Liver (tissue), 8 donors: ENCODE measurements at regions not wholly inside any gene's neighbourhood (a gene's known extent, or its start where the extent isn't known, plus 50 kb on each side); places are given as distances from the start of the nearest gene placed in this dataset.

ENCODE experiments used
- DNase-seq: peaks from one replicate; pipeline ENCODE4 v3.0.0-alpha.2; 2017; ENCODE audit warnings: low spot score
- H3K27ac ChIP-seq, 2 donors: one replicate each; pipeline ENCODE4 v1.7.0; 2013; ENCODE audit warnings: inconsistent platforms in 2 of 2, low read length in 2 of 2, control low read depth in 1 of 2, low read depth in 1 of 2, mild to moderate bottlenecking in 1 of 2
- H3K27me3 ChIP-seq, 4 donors: one replicate each; pipeline versions ENCODE4 v1.6.1 to v1.7.0; 2013; ENCODE audit warnings: low read length in 3 of 4, inconsistent platforms in 1 of 4, mild to moderate bottlenecking in 1 of 4, moderate library complexity in 1 of 4; ENCODE audit not compliant: control insufficient read depth in 4 of 4, insufficient read depth in 4 of 4
- H3K36me3 ChIP-seq, 4 donors: one replicate each; pipeline versions ENCODE4 v1.6.1 to v1.7.0; 2013; ENCODE audit warnings: low read length in 3 of 4, mild to moderate bottlenecking in 3 of 4, low read depth in 1 of 4, moderate library complexity in 1 of 4; ENCODE audit not compliant: control insufficient read depth in 4 of 4, insufficient read depth in 3 of 4
- H3K4me1 ChIP-seq, 4 donors: one replicate each; pipeline versions ENCODE4 v1.6.1 to v1.7.0; 2013; ENCODE audit warnings: low read length in 3 of 4, mild to moderate bottlenecking in 3 of 4, moderate library complexity in 1 of 4; ENCODE audit not compliant: control insufficient read depth in 4 of 4, insufficient read depth in 4 of 4
- H3K4me3 ChIP-seq, 3 donors: one replicate each; pipeline versions ENCODE4 v1.6.1 to v1.7.0; 2013; ENCODE audit warnings: low read length in 3 of 3, control low read depth in 1 of 3, low read depth in 1 of 3, mild to moderate bottlenecking in 1 of 3
- H3K9ac ChIP-seq, 2 donors: one replicate each; pipeline ENCODE4 v1.7.0; 2013; ENCODE audit warnings: low read length in 2 of 2, mild to moderate bottlenecking in 2 of 2, moderate library complexity in 2 of 2, control low read depth in 1 of 2, low read depth in 1 of 2
- H3K9me3 ChIP-seq, 4 donors: one replicate each; pipeline versions ENCODE4 v1.6.1 to v1.7.0; 2013; ENCODE audit warnings: low read length in 3 of 4; ENCODE audit not compliant: control insufficient read depth in 4 of 4
- CTCF ChIP-seq: fragments of 150-350 bp; IDR thresholded peaks from 2 replicates; pipeline ENCODE4 v1.5.1; 2017; ENCODE audit warnings: improper control_type of control experiment, low read depth, low read length; ENCODE audit not compliant: missing input control
- EGR1 ChIP-seq, 2 donors: IDR thresholded peaks; 2 replicates each; pipeline ENCODE4 v1.6.1; 2016 to 2018; ENCODE audit warnings: antibody characterized with exemption in 2 of 2, low read depth in 2 of 2
- FOXA2 ChIP-seq: IDR thresholded peaks from 2 replicates; pipeline ENCODE4 v1.6.1; 2016; ENCODE audit warnings: antibody characterized with exemption
- GABPA ChIP-seq, 2 donors: IDR thresholded peaks in 1 of 2; conservative IDR thresholded peaks in 1 of 2; 2 replicates each; pipeline ENCODE4 v1.6.1; 2016; ENCODE audit warnings: antibody characterized with exemption in 2 of 2, mild to moderate bottlenecking in 1 of 2, moderate library complexity in 1 of 2
- HNF4G ChIP-seq: IDR thresholded peaks from 2 replicates; pipeline ENCODE4 v1.6.1; 2016; ENCODE audit warnings: antibody characterized with exemption
- JUND ChIP-seq, 2 donors: IDR thresholded peaks; 2 replicates each; pipeline ENCODE4 v1.6.1; 2016; ENCODE audit warnings: antibody characterized with exemption in 2 of 2
- MAX ChIP-seq: IDR thresholded peaks from 2 replicates; pipeline ENCODE4 v1.6.1; 2016; ENCODE audit warnings: antibody characterized with exemption
- NR2F2 ChIP-seq: IDR thresholded peaks from 2 replicates; pipeline ENCODE4 v1.6.1; 2016; ENCODE audit warnings: antibody characterized with exemption
- RAD21 ChIP-seq, 2 donors: IDR thresholded peaks; 2 replicates each; pipeline ENCODE4 v1.6.1; 2016; ENCODE audit warnings: antibody characterized with exemption in 2 of 2, mild to moderate bottlenecking in 2 of 2
- REST ChIP-seq: IDR thresholded peaks from 2 replicates; pipeline ENCODE4 v1.6.1; 2016; ENCODE audit warnings: antibody characterized with exemption, mild to moderate bottlenecking
- RXRA ChIP-seq, 2 donors: IDR thresholded peaks; 2 replicates each; pipeline ENCODE4 v1.6.1; 2017 to 2018; ENCODE audit warnings: antibody characterized with exemption in 2 of 2, mild to moderate bottlenecking in 1 of 2
- SP1 ChIP-seq: IDR thresholded peaks from 2 replicates; pipeline ENCODE4 v1.6.1; 2018; ENCODE audit warnings: antibody characterized with exemption, mild to moderate bottlenecking
- TAF1 ChIP-seq: conservative IDR thresholded peaks from 2 replicates; pipeline ENCODE4 v1.6.1; 2016; ENCODE audit warnings: antibody characterized with exemption, mild to moderate bottlenecking
- YY1 ChIP-seq: IDR thresholded peaks from 2 replicates; pipeline ENCODE4 v1.6.1; 2016; ENCODE audit warnings: antibody characterized with exemption, mild to moderate bottlenecking
- WGBS: extraction: QIAGEN DNeasy Blood & Tissue Kit; methylation state at CpG from one replicate; pipeline ENCODE4 v1.1.7; 2013; 5-methylcytosine and 5-hydroxymethylcytosine counted together
- donor health status: healthy.
- donor health status: healthy.
- donor health status: healthy.
- donor health status: healthy.
- donor health status: healthy.

DNA sequence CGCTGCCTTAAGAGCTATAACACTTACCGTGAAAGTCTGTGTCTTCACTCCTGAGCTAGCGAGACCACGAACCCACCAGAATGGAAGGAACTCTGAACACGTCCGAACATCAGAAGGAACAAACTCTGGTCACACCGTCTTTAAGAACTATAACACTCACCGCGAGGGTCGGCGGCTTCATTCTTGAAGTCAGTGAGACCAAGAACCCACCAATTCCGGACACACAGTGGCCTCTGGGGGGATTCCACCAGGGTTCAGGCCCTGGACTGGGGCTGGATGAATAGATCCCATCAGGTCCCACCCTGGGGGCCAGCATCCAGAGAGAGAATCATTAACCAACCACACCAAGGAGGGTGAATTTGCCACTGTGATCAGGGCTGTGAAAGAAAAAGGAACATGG, 55.8 kb upstream of the ATP12A start (continued):
- TF ChIP-seq SP1 (no peak), MAX (no peak), RXRA (IDR thresholded peaks at IDR 0.05) (no peak)

DNA sequence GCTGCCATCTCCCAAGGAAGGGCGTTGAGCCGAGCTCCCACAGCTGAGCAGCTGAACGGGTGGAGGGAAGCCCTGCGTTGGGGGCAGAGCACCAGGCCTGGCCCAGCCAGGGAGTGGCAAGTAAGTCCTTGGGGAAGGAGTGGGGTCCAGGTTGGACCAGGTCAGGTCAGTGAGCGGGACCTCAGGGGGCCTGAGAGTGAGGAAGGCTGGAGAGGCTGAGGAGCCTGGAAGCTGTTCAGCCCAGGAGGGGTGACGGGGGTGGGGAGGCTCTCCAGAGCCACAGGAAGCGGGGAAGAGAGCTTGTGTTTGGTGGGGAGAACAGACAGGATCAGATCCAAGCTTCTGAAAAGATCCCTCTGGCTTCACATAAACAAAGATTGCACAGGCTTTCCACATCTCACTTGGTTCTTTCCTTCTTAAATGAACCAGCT, 55.4 kb upstream of the ATP12A start:
- H3K36me3 ChIP-seq: no peaks in the 10 kb centered on the region
- H3K4me3 ChIP-seq: no peak overlapping the region
- no peak overlapping the region for H3K9ac ChIP-seq
- 74% methylated on average over 7 of the region's 7 CpGs for WGBS
- H3K27me3 ChIP-seq: no peaks in the 10 kb centered on the region
- TF ChIP-seq REST (no peak), GABPA (IDR thresholded peaks at IDR 0.05 in 1 of 2, conservative IDR thresholded peaks at IDR 0.05 in 1 of 2) (no peak), NR2F2 (no peak), JUND (IDR thresholded peaks at IDR 0.05) (no peak), MAX (no peak), EGR1 (IDR thresholded peaks at IDR 0.05; ENCODE audit: low read depth in 2 of 2) (no peak), RAD21 (IDR thresholded peaks at IDR 0.05) (no peak), CTCF (no peak), HNF4G (no peak), FOXA2 (no peak), YY1 (no peak), TAF1 (no peak), RXRA (IDR thresholded peaks at IDR 0.05) (no peak)
- H3K4me1 ChIP-seq: no peaks in the 10 kb centered on the region
- DNase-seq: no peak
- no peaks in the 10 kb centered on the region for H3K9me3 ChIP-seq
- no peak overlapping the region for H3K27ac ChIP-seq

DNA sequence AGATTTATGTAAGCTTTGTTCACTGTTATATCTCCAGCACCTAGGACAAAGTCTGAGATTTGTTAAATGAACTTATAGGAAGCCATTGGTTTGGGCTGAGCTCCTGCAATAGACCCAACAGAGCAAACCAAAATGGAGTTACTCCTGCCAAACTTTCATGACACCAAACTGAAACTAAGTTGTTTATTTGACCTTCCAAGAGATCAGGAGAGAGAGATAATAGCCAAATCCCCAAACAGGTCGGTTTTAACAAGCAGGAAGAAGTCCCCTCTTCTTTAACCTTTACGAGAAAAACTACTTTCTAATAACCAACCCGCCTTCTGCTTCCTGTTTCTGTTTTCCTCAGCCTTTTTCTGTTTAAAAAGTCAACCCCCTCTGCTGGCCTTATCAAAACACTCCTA, 54.9 kb upstream of the ATP12A start:
- no peaks in the 10 kb centered on the region for H3K4me1 ChIP-seq
- no peak overlapping the region for H3K9ac ChIP-seq
- no peak overlapping the region for H3K27ac ChIP-seq
- H3K36me3 ChIP-seq: no peaks in the 10 kb centered on the region
- TF ChIP-seq RAD21 (IDR thresholded peaks at IDR 0.05) (no peak), MAX (no peak), GABPA (IDR thresholded peaks at IDR 0.05 in 1 of 2, conservative IDR thresholded peaks at IDR 0.05 in 1 of 2) (no peak), SP1 (no peak)
- H3K9me3 ChIP-seq: no peaks in the 10 kb centered on the region
- no peak for DNase-seq
- H3K4me3 ChIP-seq: no peak overlapping the region
- 55% methylated on average over 3 of the region's 3 CpGs for WGBS
- no peaks in the 10 kb centered on the region for H3K27me3 ChIP-seq
